Neural cell (in vitro differentiated cells): ENCODE measurements at regions not wholly inside any gene's neighbourhood (a gene's known extent, or its start where the extent isn't known, plus 50 kb on each side); places are given as distances from the start of the nearest gene placed in this dataset.

Experiments
- H2AFZ ChIP-seq: fragments of 200-600, 300-800 bp; sonication (generic), shearing (Covaris generic); 2 replicates; pipeline ENCODE4 v1.6.0; 2014; ENCODE audit warnings: low read depth, mild to moderate bottlenecking, antibody characterized with exemption, low read length, moderate library complexity
- H3F3A ChIP-seq: fragments of 200-600 bp; shearing (Covaris generic); 2 replicates; pipeline ENCODE4 v1.6.1; 2016; ENCODE audit warnings: mild to moderate bottlenecking, moderate library complexity, mixed read lengths, antibody characterized with exemption, low read length; ENCODE audit not compliant: insufficient read depth, poor library complexity, severe bottlenecking
- H3K27ac ChIP-seq: fragments of 200-600, 300-800 bp; sonication (generic), shearing (Covaris generic); 2 replicates; pipeline ENCODE4 v1.5.1; 2014; ENCODE audit warnings: mild to moderate bottlenecking, low read length, moderate library complexity
- H3K27me3 ChIP-seq: fragments of 300-800, 200-600 bp; sonication (generic), shearing (Covaris generic); 2 replicates; pipeline ENCODE4 v1.6.0; 2014; ENCODE audit warnings: mild to moderate bottlenecking, low read depth, low read length, moderate library complexity; ENCODE audit not compliant: insufficient read depth
- H3K36me3 ChIP-seq: fragments of 300-800, 200-600 bp; sonication (generic), shearing (Covaris generic); 2 replicates; pipeline ENCODE4 v1.5.1; 2014; ENCODE audit warnings: mild to moderate bottlenecking, antibody characterized with exemption, low read length, moderate library complexity; ENCODE audit not compliant: insufficient read depth
- H3K4me2 ChIP-seq: fragments of 300-800, 200-600 bp; sonication (generic), shearing (Covaris generic); 2 replicates; pipeline ENCODE4 v1.6.0; 2014; ENCODE audit warnings: mild to moderate bottlenecking, low read length
- H3K4me3 ChIP-seq: fragments of 300-800, 200-600 bp; sonication (generic), shearing (Covaris generic); 2 replicates; pipeline ENCODE4 v1.5.1; 2014; ENCODE audit warnings: mild to moderate bottlenecking, low read length, moderate library complexity
- H3K79me2 ChIP-seq: fragments of 200-600 bp; shearing (Covaris generic); replicated peaks from 2 replicates; pipeline ENCODE4 v1.6.0; 2014; ENCODE audit warnings: mild to moderate bottlenecking, low read length, moderate library complexity; ENCODE audit not compliant: insufficient read depth
- H3K9ac ChIP-seq: fragments of 300-800, 200-600 bp; sonication (generic), shearing (Covaris generic); 2 replicates; pipeline ENCODE4 v1.6.1; 2016; ENCODE audit warnings: mild to moderate bottlenecking, low read length, mixed read lengths
- H3K9me2 ChIP-seq: fragments of 200-600 bp; shearing (Covaris generic); 2 replicates; pipeline ENCODE4 v1.6.1; 2016; ENCODE audit warnings: mild to moderate bottlenecking, low read length, mixed read lengths; ENCODE audit not compliant: insufficient read depth
- H3K9me3 ChIP-seq: fragments of 200-600, 300-800 bp; sonication (generic), shearing (Covaris generic); 2 replicates; pipeline ENCODE4 v1.6.1; 2016; ENCODE audit warnings: mild to moderate bottlenecking, mixed run types, low read length, moderate library complexity, mixed read lengths
- H4K20me1 ChIP-seq: fragments of 200-600 bp; shearing (Covaris generic); 2 replicates; pipeline ENCODE4 v1.6.1; 2016; ENCODE audit warnings: mild to moderate bottlenecking, mixed run types; ENCODE audit not compliant: insufficient read depth
- EP300 ChIP-seq: fragments of 450-650 bp; conservative IDR thresholded peaks from 2 replicates; pipeline ENCODE4 v1.6.1; 2014; ENCODE audit warnings: antibody characterized with exemption, mild to moderate bottlenecking, moderate library complexity; ENCODE audit not compliant: poor library complexity, severe bottlenecking
- EZH2 ChIP-seq: fragments of 200-600, 300-800 bp; shearing (Covaris generic), sonication (generic); IDR thresholded peaks from 2 replicates; pipeline ENCODE4 v1.6.1; 2014; ENCODE audit warnings: antibody characterized with exemption, low read length, borderline replicate concordance, mild to moderate bottlenecking; ENCODE audit not compliant: insufficient read depth, poor library complexity, severe bottlenecking
- MXI1 ChIP-seq: fragments of 450-650 bp; conservative IDR thresholded peaks from 2 replicates; pipeline ENCODE4 v1.6.1; 2014; ENCODE audit warnings: antibody characterized with exemption, mild to moderate bottlenecking; ENCODE audit not compliant: poor library complexity, severe bottlenecking
- POLR2AphosphoS5 ChIP-seq: IDR thresholded peaks from 2 replicates; pipeline ENCODE4 v1.6.1; 2012
- RAD21 ChIP-seq: fragments of 450-650 bp; conservative IDR thresholded peaks from 2 replicates; pipeline ENCODE4 v1.6.1; 2014; ENCODE audit warnings: antibody characterized with exemption, mild to moderate bottlenecking, moderate library complexity
- SMC3 ChIP-seq: fragments of 450-650 bp; conservative IDR thresholded peaks from 2 replicates; pipeline ENCODE4 v1.6.1; 2014; ENCODE audit warnings: antibody characterized with exemption, mild to moderate bottlenecking, moderate library complexity; ENCODE audit not compliant: poor library complexity
- TAF1 ChIP-seq: IDR thresholded peaks from 2 replicates; pipeline ENCODE4 v1.6.1; 2012; ENCODE audit warnings: low read depth
- TF ChIP-seq, protein P1 (sequence below): fragments of 450-650 bp; IDR thresholded peaks from 2 replicates; pipeline ENCODE4 v1.5.1; 2014; ENCODE audit warnings: antibody characterized with exemption, mild to moderate bottlenecking, moderate library complexity; ENCODE audit not compliant: poor library complexity, severe bottlenecking
- TF ChIP-seq, protein P2 (sequence below): IDR thresholded peaks from 2 replicates; pipeline ENCODE4 v1.6.1; 2012; ENCODE audit warnings: borderline replicate concordance

DNA sequence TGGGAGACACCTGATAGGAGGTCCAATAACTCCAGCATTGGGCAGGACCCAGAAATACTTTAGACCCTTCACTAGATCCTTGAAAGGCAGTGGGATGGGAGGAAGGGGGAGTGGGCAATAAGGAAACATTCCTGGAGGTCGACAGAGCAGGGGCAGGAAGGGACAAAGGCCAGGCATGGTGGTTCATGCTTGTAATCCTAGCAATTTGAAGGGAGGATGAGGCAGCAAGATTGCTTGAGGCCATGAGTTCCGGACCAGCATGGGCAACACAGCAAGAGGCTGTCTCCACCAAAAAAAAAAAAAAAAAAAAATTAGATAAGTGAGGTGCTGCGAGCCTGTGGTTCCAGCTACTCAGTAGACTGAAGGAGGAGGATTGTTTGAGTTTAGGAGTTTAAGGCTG lies 134.9 kb downstream of the JCAD start:
- H3K4me2 ChIP-seq = no peak overlapping the region
- H2AFZ ChIP-seq = no peak overlapping the region
- H4K20me1 ChIP-seq = no peaks in the 10 kb centered on the region
- no peak overlapping the region for H3K27ac ChIP-seq
- no peak for TF ChIP-seq RAD21
- TF ChIP-seq TAF1 = no peak
- no peak for TF ChIP-seq MXI1
- TF ChIP-seq EP300 = no peak
- TF ChIP-seq POLR2AphosphoS5 = no peak
- TF ChIP-seq, protein P1, sequence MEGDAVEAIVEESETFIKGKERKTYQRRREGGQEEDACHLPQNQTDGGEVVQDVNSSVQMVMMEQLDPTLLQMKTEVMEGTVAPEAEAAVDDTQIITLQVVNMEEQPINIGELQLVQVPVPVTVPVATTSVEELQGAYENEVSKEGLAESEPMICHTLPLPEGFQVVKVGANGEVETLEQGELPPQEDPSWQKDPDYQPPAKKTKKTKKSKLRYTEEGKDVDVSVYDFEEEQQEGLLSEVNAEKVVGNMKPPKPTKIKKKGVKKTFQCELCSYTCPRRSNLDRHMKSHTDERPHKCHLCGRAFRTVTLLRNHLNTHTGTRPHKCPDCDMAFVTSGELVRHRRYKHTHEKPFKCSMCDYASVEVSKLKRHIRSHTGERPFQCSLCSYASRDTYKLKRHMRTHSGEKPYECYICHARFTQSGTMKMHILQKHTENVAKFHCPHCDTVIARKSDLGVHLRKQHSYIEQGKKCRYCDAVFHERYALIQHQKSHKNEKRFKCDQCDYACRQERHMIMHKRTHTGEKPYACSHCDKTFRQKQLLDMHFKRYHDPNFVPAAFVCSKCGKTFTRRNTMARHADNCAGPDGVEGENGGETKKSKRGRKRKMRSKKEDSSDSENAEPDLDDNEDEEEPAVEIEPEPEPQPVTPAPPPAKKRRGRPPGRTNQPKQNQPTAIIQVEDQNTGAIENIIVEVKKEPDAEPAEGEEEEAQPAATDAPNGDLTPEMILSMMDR = no peak
- TF ChIP-seq SMC3 = no peak
- TF ChIP-seq, protein P2, sequence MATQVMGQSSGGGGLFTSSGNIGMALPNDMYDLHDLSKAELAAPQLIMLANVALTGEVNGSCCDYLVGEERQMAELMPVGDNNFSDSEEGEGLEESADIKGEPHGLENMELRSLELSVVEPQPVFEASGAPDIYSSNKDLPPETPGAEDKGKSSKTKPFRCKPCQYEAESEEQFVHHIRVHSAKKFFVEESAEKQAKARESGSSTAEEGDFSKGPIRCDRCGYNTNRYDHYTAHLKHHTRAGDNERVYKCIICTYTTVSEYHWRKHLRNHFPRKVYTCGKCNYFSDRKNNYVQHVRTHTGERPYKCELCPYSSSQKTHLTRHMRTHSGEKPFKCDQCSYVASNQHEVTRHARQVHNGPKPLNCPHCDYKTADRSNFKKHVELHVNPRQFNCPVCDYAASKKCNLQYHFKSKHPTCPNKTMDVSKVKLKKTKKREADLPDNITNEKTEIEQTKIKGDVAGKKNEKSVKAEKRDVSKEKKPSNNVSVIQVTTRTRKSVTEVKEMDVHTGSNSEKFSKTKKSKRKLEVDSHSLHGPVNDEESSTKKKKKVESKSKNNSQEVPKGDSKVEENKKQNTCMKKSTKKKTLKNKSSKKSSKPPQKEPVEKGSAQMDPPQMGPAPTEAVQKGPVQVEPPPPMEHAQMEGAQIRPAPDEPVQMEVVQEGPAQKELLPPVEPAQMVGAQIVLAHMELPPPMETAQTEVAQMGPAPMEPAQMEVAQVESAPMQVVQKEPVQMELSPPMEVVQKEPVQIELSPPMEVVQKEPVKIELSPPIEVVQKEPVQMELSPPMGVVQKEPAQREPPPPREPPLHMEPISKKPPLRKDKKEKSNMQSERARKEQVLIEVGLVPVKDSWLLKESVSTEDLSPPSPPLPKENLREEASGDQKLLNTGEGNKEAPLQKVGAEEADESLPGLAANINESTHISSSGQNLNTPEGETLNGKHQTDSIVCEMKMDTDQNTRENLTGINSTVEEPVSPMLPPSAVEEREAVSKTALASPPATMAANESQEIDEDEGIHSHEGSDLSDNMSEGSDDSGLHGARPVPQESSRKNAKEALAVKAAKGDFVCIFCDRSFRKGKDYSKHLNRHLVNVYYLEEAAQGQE = no peak
- no peak for TF ChIP-seq EZH2
- H3K9ac ChIP-seq = no peak overlapping the region
- H3K27me3 ChIP-seq = no peaks in the 10 kb centered on the region
- H3K36me3 ChIP-seq = no peaks in the 10 kb centered on the region
- H3K9me2 ChIP-seq = no peaks in the 10 kb centered on the region
- no peaks in the 10 kb centered on the region for H3K9me3 ChIP-seq
- no peaks in the 10 kb centered on the region for H3K79me2 ChIP-seq
- no peaks in the 10 kb centered on the region for H3F3A ChIP-seq
- H3K4me3 ChIP-seq = no peak overlapping the region

DNA sequence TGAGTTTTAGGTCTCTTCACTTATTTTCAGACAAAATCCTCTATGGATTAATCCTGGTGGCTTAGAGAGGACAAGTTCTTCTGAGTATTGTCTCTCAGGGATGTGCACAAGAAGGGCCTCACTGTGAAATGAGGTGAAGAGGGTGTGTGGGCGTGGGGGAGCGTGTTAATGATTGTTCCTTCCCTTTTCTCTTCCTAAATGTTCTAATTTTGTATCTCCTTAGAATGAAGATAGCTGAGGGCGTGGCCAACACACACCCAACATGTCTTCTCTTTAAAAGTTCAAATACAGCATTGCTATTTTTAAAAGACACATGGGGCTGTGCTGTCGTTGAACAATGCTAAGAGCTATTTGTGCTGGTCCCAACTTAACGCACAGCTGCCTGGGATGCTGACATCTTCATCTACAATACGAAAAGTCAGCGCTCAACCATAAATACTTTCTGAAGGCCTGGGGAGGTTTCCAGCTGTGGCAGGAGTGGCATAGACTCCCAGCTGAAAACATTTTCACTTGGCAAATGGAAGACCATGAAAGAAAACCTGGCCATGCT lies 135.9 kb downstream of the JCAD start:
- TF ChIP-seq SMC3 (no peak), EZH2 (no peak), POLR2AphosphoS5 (no peak), MXI1 (no peak)
- TF ChIP-seq, protein P2 = no peak
- TF ChIP-seq, protein P1 = no peak

More for the DNA sequence above, 135.9 kb downstream of the JCAD start:
- H3K4me3 ChIP-seq = no peak overlapping the region
- H4K20me1 ChIP-seq = no peaks in the 10 kb centered on the region
- no peaks in the 10 kb centered on the region for H3K9me3 ChIP-seq
- H3K36me3 ChIP-seq = no peaks in the 10 kb centered on the region
- H3K27ac ChIP-seq = no peak overlapping the region
- no peaks in the 10 kb centered on the region for H3K9me2 ChIP-seq
- H3F3A ChIP-seq = no peaks in the 10 kb centered on the region
- H3K9ac ChIP-seq = no peak overlapping the region
- H3K27me3 ChIP-seq = no peaks in the 10 kb centered on the region
- no peak overlapping the region for H2AFZ ChIP-seq
- no peaks in the 10 kb centered on the region for H3K79me2 ChIP-seq
- H3K4me2 ChIP-seq = no peak overlapping the region
